ENCODE measurements at regions not wholly inside any gene's neighbourhood (a gene's known extent, or its start where the extent isn't known, plus 50 kb on each side); places are given as distances from the start of the nearest gene placed in this dataset.

DNA sequence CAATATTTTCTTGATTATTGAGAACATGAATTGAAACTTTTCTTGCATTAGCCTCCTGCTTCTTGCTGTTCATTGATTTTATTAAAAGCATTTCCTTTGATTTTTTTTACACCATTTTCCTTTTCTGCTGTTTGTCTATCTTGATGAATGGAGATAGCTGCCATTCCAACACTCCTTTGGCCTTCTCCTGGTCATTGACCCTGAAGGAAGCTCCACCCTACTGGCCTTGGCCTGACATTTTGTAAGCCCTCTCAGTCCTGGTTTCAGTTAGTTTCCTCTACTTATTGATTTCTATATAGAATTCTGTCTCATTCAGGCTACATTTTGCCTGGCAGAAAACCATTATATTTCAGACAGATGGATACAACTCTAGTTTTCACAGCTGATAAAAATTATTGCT is 115.1 kb upstream of the DMRTA1 start:
- Histone ChIP-seq H3K79me1 (replicated peaks; ENCODE audit: low read length, poor library complexity, severe bottlenecking) (no peaks in the 10 kb centered on the region), H2BK5ac (ENCODE audit: low read depth, low read length, poor library complexity, severe bottlenecking) (no peak overlapping the region), H2BK120ac (ENCODE audit: low read depth, low read length) (no peak overlapping the region), H4K91ac (ENCODE audit: low read length) (no peak overlapping the region), H2BK12ac (ENCODE audit: low read length in 2 of 2) (no peak overlapping the region), H3K9ac (ENCODE audit: low read length) (no peak overlapping the region), H3K23ac (ENCODE audit: low read length in 2 of 2) (no peak overlapping the region), H2BK15ac (ENCODE audit: low read depth, poor library complexity, severe bottlenecking) (no peak overlapping the region), H2AK5ac (ENCODE audit: low read length, severe bottlenecking) (no peak overlapping the region), H3K27ac (ENCODE audit: low read length, poor library complexity, severe bottlenecking) (no peak overlapping the region), H3K4me2 (ENCODE audit: low read length, poor library complexity, severe bottlenecking) (no peak overlapping the region), H3K27me3 (ENCODE audit: control insufficient read depth in 1 of 2, insufficient read depth in 1 of 2, low read length in 2 of 2) (no peaks in the 10 kb centered on the region), H3K4ac (ENCODE audit: low read depth in 1 of 2, low read length in 2 of 2) (no peak overlapping the region), H3K14ac (ENCODE audit: low read length in 2 of 2) (no peak overlapping the region), H3K4me1 (ENCODE audit: control insufficient read depth, insufficient read depth, low read depth, low read length) (no peaks in the 10 kb centered on the region), H3K4me3 (ENCODE audit: insufficient read depth in 1 of 2, low read depth in 1 of 2, low read length in 2 of 2) (no peak overlapping the region), H2AFZ (ENCODE audit: low read depth, low read length) (no peak overlapping the region), H3K9me3 (ENCODE audit: control insufficient read depth, low read length) (no peaks in the 10 kb centered on the region), H3K36me3 (ENCODE audit: control insufficient read depth in 1 of 2, insufficient read depth in 2 of 2, low read depth in 1 of 2, low read length in 2 of 2) (no peaks in the 10 kb centered on the region), H4K8ac (ENCODE audit: low read length) (no peak overlapping the region), H3K18ac (ENCODE audit: low read depth in 1 of 2, low read length in 2 of 2) (no peak overlapping the region)
- DNase-seq: no peak

DNA sequence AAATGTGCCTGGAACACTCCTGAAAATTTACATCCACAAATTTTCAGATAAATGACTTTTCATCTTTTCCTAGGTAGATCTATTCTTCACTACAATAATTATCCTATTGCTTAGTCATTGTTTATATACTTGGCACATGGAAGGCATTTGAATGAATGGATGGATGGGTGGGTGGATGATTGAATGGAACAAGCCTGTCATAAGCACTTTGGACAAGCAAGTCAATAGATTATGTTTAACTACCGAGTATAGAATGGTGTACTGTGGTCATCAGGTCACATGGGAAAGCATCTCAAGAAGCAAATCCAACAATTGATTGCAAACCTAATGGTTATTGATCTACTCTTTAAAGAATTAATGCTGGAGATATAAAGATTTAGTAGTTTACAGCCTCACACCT is 114.4 kb upstream of the DMRTA1 start:
- no peak for DNase-seq
- H3K79me1 ChIP-seq (replicated peaks; ENCODE audit: low read length, poor library complexity, severe bottlenecking): no peaks in the 10 kb centered on the region
- 83% methylated on average over 1 of the region's 1 CpG for WGBS

DNA sequence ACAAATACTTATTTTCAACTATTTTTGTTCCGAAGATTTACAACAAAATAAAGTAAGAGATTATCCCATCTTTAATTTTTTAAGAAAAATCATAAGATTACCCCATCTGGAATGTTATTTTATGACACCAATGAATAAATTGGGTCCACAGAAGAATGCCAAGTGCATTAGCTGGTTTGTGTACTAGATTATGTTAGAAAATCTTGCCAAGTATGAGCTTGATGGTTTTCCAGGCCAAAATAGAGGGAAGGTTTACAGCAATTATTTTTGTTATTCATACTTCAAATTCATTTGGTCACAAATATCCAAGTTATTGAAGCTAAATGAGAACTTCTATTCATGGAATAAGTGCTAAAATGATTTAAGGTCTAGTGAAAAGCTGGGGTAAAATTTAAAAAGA is 109.4 kb upstream of the DMRTA1 start:
- Histone ChIP-seq H2BK12ac (ENCODE audit: low read length in 2 of 2) (no peak overlapping the region), H2AK5ac (ENCODE audit: low read length, severe bottlenecking) (no peak overlapping the region), H3K18ac (ENCODE audit: low read depth in 1 of 2, low read length in 2 of 2) (no peak overlapping the region), H3K9me3 (ENCODE audit: control insufficient read depth, low read length) (no peaks in the 10 kb centered on the region), H3K36me3 (ENCODE audit: control insufficient read depth in 1 of 2, insufficient read depth in 2 of 2, low read depth in 1 of 2, low read length in 2 of 2) (no peaks in the 10 kb centered on the region), H3K14ac (ENCODE audit: low read length in 2 of 2) (no peak overlapping the region), H3K79me1 (replicated peaks; ENCODE audit: low read length, poor library complexity, severe bottlenecking) (no peaks in the 10 kb centered on the region), H2AFZ (ENCODE audit: low read depth, low read length) (no peak overlapping the region), H3K4ac (ENCODE audit: low read depth in 1 of 2, low read length in 2 of 2) (no peak overlapping the region), H3K4me1 (ENCODE audit: control insufficient read depth, insufficient read depth, low read depth, low read length) (no peaks in the 10 kb centered on the region), H4K8ac (ENCODE audit: low read length) (no peak overlapping the region), H3K4me3 (ENCODE audit: insufficient read depth in 1 of 2, low read depth in 1 of 2, low read length in 2 of 2) (no peak overlapping the region), H3K27me3 (ENCODE audit: control insufficient read depth in 1 of 2, insufficient read depth in 1 of 2, low read length in 2 of 2) (no peaks in the 10 kb centered on the region), H2BK5ac (ENCODE audit: low read depth, low read length, poor library complexity, severe bottlenecking) (no peak overlapping the region), H3K27ac (ENCODE audit: low read length, poor library complexity, severe bottlenecking) (no peak overlapping the region), H3K23ac (ENCODE audit: low read length in 2 of 2) (no peak overlapping the region), H3K4me2 (ENCODE audit: low read length, poor library complexity, severe bottlenecking) (no peak overlapping the region), H4K91ac (ENCODE audit: low read length) (no peak overlapping the region), H2BK120ac (ENCODE audit: low read depth, low read length) (no peak overlapping the region), H2BK15ac (ENCODE audit: low read depth, poor library complexity, severe bottlenecking) (no peak overlapping the region), H3K9ac (ENCODE audit: low read length) (no peak overlapping the region)
- DNase-seq: no peak
- WGBS: no CpG with 5 or more reads among the region's 1 CpG

More for the DNA sequence above, 114.4 kb upstream of the DMRTA1 start:
- H2BK12ac ChIP-seq (ENCODE audit: low read length in 2 of 2): no peak overlapping the region
- H3K18ac ChIP-seq (ENCODE audit: low read depth in 1 of 2, low read length in 2 of 2): no peak overlapping the region
- no peak overlapping the region for H3K27ac ChIP-seq (ENCODE audit: low read length, poor library complexity, severe bottlenecking)
- no peak overlapping the region for H2BK5ac ChIP-seq (ENCODE audit: low read depth, low read length, poor library complexity, severe bottlenecking)
- no peak overlapping the region for H2BK120ac ChIP-seq (ENCODE audit: low read depth, low read length)
- no peak overlapping the region for H3K4ac ChIP-seq (ENCODE audit: low read depth in 1 of 2, low read length in 2 of 2)
- no peak overlapping the region for H3K14ac ChIP-seq (ENCODE audit: low read length in 2 of 2)
- H3K4me1 ChIP-seq (ENCODE audit: control insufficient read depth, insufficient read depth, low read depth, low read length): no peaks in the 10 kb centered on the region
- H4K8ac ChIP-seq (ENCODE audit: low read length): no peak overlapping the region
- no peak overlapping the region for H2AFZ ChIP-seq (ENCODE audit: low read depth, low read length)
- H4K91ac ChIP-seq (ENCODE audit: low read length): no peak overlapping the region
- no peak overlapping the region for H3K9ac ChIP-seq (ENCODE audit: low read length)
- H3K9me3 ChIP-seq (ENCODE audit: control insufficient read depth, low read length): no peaks in the 10 kb centered on the region
- H3K4me2 ChIP-seq (ENCODE audit: low read length, poor library complexity, severe bottlenecking): no peak overlapping the region
- no peak overlapping the region for H2AK5ac ChIP-seq (ENCODE audit: low read length, severe bottlenecking)
- no peaks in the 10 kb centered on the region for H3K27me3 ChIP-seq (ENCODE audit: control insufficient read depth in 1 of 2, insufficient read depth in 1 of 2, low read length in 2 of 2)
- H2BK15ac ChIP-seq (ENCODE audit: low read depth, poor library complexity, severe bottlenecking): no peak overlapping the region
- H3K36me3 ChIP-seq (ENCODE audit: control insufficient read depth in 1 of 2, insufficient read depth in 2 of 2, low read depth in 1 of 2, low read length in 2 of 2): no peaks in the 10 kb centered on the region
- no peak overlapping the region for H3K23ac ChIP-seq (ENCODE audit: low read length in 2 of 2)
- no peak overlapping the region for H3K4me3 ChIP-seq (ENCODE audit: insufficient read depth in 1 of 2, low read depth in 1 of 2, low read length in 2 of 2)

DNA sequence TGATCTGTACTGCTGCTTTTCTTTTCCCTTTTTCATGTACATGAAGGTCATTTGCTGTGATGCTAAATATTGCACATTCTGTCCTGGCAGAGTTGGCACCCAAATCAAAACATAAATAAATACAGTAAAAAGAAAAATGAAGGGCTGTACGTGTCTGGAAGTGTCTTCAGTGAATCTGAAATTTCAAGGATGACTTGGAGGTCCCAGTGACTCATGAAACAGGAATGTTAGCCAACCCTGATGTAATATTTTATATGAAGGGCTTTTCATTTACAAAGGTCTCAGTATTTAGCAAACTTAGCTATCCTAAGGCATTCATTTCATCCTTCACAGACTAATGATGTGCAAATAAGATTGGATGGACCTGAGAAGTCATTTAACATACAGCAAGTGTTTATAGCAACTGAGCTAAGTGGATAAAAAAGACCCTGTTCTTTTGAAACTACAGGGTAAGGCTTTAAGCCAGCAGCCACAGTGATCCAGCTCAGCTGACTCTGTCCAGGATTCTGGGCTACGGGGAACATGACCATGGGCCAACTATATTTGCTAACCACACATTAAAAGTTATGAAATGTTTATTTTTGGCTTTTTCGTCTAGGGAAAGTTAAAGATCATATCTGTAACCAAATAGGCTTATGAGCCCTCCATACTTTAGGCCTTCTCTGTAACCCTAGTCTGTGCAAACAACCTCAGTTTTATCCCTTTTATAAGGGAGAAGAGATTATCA is 104.0 kb upstream of the DMRTA1 start:
- Histone ChIP-seq H3K4me1 (ENCODE audit: control insufficient read depth, insufficient read depth, low read depth, low read length) (no peaks in the 10 kb centered on the region), H3K79me1 (replicated peaks; ENCODE audit: low read length, poor library complexity, severe bottlenecking) (no peaks in the 10 kb centered on the region), H3K23ac (ENCODE audit: low read length in 2 of 2) (no peak overlapping the region), H4K91ac (ENCODE audit: low read length) (no peak overlapping the region), H3K9me3 (ENCODE audit: control insufficient read depth, low read length) (no peaks in the 10 kb centered on the region), H2BK120ac (ENCODE audit: low read depth, low read length) (no peak overlapping the region), H3K4ac (ENCODE audit: low read depth in 1 of 2, low read length in 2 of 2) (no peak overlapping the region), H4K8ac (ENCODE audit: low read length) (no peak overlapping the region), H2BK5ac (ENCODE audit: low read depth, low read length, poor library complexity, severe bottlenecking) (no peak overlapping the region), H3K9ac (ENCODE audit: low read length) (no peak overlapping the region), H3K18ac (ENCODE audit: low read depth in 1 of 2, low read length in 2 of 2) (no peak overlapping the region), H2AK5ac (ENCODE audit: low read length, severe bottlenecking) (no peak overlapping the region), H2BK15ac (ENCODE audit: low read depth, poor library complexity, severe bottlenecking) (no peak overlapping the region), H2BK12ac (ENCODE audit: low read length in 2 of 2) (no peak overlapping the region), H3K27ac (ENCODE audit: low read length, poor library complexity, severe bottlenecking) (peak overlapping the region; percentile 70), H3K36me3 (ENCODE audit: control insufficient read depth in 1 of 2, insufficient read depth in 2 of 2, low read depth in 1 of 2, low read length in 2 of 2) (no peaks in the 10 kb centered on the region), H3K27me3 (ENCODE audit: control insufficient read depth in 1 of 2, insufficient read depth in 1 of 2, low read length in 2 of 2) (no peaks in the 10 kb centered on the region), H2AFZ (ENCODE audit: low read depth, low read length) (no peak overlapping the region), H3K4me2 (ENCODE audit: low read length, poor library complexity, severe bottlenecking) (no peak overlapping the region), H3K14ac (ENCODE audit: low read length in 2 of 2) (no peak overlapping the region), H3K4me3 (ENCODE audit: insufficient read depth in 1 of 2, low read depth in 1 of 2, low read length in 2 of 2) (no peak overlapping the region)
- 0% methylated on average over 1 of the region's 3 CpGs for WGBS
- DNase-seq: peak; percentile 45

All from mesenchymal stem cell (in vitro differentiated cells and primary cell).